Ishikawa (cell line): ENCODE measurements at regions not wholly inside any gene's neighbourhood (a gene's known extent, or its start where the extent isn't known, plus 50 kb on each side); places are given as distances from the start of the nearest gene placed in this dataset.

Experiments used
- CREB1 ChIP-seq: IDR thresholded peaks from 2 replicates; pipeline ENCODE4 v1.6.1; 2012; ENCODE audit warnings: low read depth
- EP300 ChIP-seq: IDR thresholded peaks from 2 replicates; pipeline ENCODE4 v1.6.1; 2012; ENCODE audit warnings: borderline replicate concordance
- RAD21 ChIP-seq: IDR thresholded peaks from 2 replicates; pipeline ENCODE4 v1.6.1; 2012; ENCODE audit warnings: low read depth
- REST ChIP-seq: IDR thresholded peaks from 2 replicates; pipeline ENCODE4 v1.6.1; 2012; ENCODE audit warnings: low read depth, mild to moderate bottlenecking
- USF1 ChIP-seq: IDR thresholded peaks from 2 replicates; pipeline ENCODE4 v1.6.1; 2012
- YY1 ChIP-seq: IDR thresholded peaks from 2 replicates; pipeline ENCODE4 v1.6.1; 2012; ENCODE audit warnings: low read depth

- TF ChIP-seq CREB1: no peak
- TF ChIP-seq REST: no peak
- no peak for TF ChIP-seq EP300
- no peak for TF ChIP-seq RAD21
- no peak for TF ChIP-seq USF1
- TF ChIP-seq YY1: no peak
Observed at GRCh38 chr1:72896256-72896655, 613.9 kb upstream of the NEGR1 start.
